SIG-M5 treated with dmso at 0.1 percent for 504 hours (cell line): ENCODE measurements at regions not wholly inside any gene's neighbourhood (a gene's known extent, or its start where the extent isn't known, plus 50 kb on each side); places are given as distances from the start of the nearest gene placed in this dataset.

ENCODE experiments used
- DNase-seq: peaks from one replicate; lab custom pipeline; 2025; ENCODE audit not compliant: unreplicated experiment; lab: John Stamatoyannopoulos, UW

- DNase-seq, result no peak
These were observed 640.9 kb downstream of the NPHP4 start for GRCh38 chr1:5351366-5351765.

- no peak for DNase-seq
These were observed 642.7 kb downstream of the NPHP4 start for GRCh38 chr1:5349526-5349925.

- DNase-seq, result no peak
These were observed 643.3 kb downstream of the NPHP4 start for GRCh38 chr1:5348732-5349465.

GRCh38 chr1:5347726-5348125 is 644.5 kb downstream of the NPHP4 start:
- DNase-seq, result no peak

- no peak for DNase-seq
These were observed 646.7 kb downstream of the NPHP4 start for GRCh38 chr1:5345556-5345955.

GRCh38 chr1:5343256-5344020 is 648.8 kb downstream of the NPHP4 start:
- DNase-seq, result no peak

GRCh38 chr1:5342830-5343229 is 649.4 kb downstream of the NPHP4 start:
- no peak for DNase-seq

- no peak for DNase-seq
These were observed 650.1 kb downstream of the NPHP4 start for GRCh38 chr1:5342172-5342571.

GRCh38 chr1:5341471-5341870 is 650.8 kb downstream of the NPHP4 start:
- no peak for DNase-seq

- no peak for DNase-seq
These were observed 651.6 kb downstream of the NPHP4 start for GRCh38 chr1:5340560-5341130.

- DNase-seq, result no peak
These were observed 653.8 kb downstream of the NPHP4 start for GRCh38 chr1:5338466-5338865.

GRCh38 chr1:5333291-5333690 is 658.9 kb downstream of the NPHP4 start:
- no peak for DNase-seq

GRCh38 chr1:5331101-5331500 is 661.1 kb downstream of the NPHP4 start:
- DNase-seq, result no peak

GRCh38 chr1:5329068-5329739 is 663.0 kb downstream of the NPHP4 start:
- DNase-seq, result no peak

GRCh38 chr1:5324883-5325282 is 667.3 kb downstream of the NPHP4 start:
- DNase-seq, result no peak

GRCh38 chr1:5318143-5318816 is 663.9 kb downstream of the AJAP1 start:
- DNase-seq, result no peak

- DNase-seq, result no peak
These were observed 663.0 kb downstream of the AJAP1 start for GRCh38 chr1:5317391-5317790.

GRCh38 chr1:5312862-5313261 is 658.5 kb downstream of the AJAP1 start:
- DNase-seq, result no peak

- DNase-seq, result no peak
These were observed 657.9 kb downstream of the AJAP1 start for GRCh38 chr1:5312293-5312674.

- DNase-seq, result no peak
These were observed 657.4 kb downstream of the AJAP1 start for GRCh38 chr1:5311634-5312292.

- DNase-seq, result no peak
These were observed 656.7 kb downstream of the AJAP1 start for GRCh38 chr1:5311147-5311546.
